GM19239 (cell line): ENCODE measurements at regions not wholly inside any gene's neighbourhood (a gene's known extent, or its start where the extent isn't known, plus 50 kb on each side); places are given as distances from the start of the nearest gene placed in this dataset.

Experiments used
- DNase-seq: peaks from one replicate; pipeline ENCODE4 v3.0.0; 2011; ENCODE audit warnings: low spot score; ENCODE audit not compliant: insufficient read length
- FAIRE-seq: peaks from 2 replicates; lab custom pipeline; 2011; peaks lifted over from hg19 to GRCh38; lab: Jason Lieb, UNC

- no peak for DNase-seq
- no peak for FAIRE-seq
Measured at GRCh38 chr10:2188371-2188770, 451.0 kb upstream of the ADARB2 start.

GRCh38 chr10:2173327-2173726 is 436.0 kb upstream of the ADARB2 start:
- DNase-seq (no peak), FAIRE-seq (no peak)

GRCh38 chr10:2165771-2166460 is 428.6 kb upstream of the ADARB2 start:
- FAIRE-seq (no peak), DNase-seq (no peak)

DNA sequence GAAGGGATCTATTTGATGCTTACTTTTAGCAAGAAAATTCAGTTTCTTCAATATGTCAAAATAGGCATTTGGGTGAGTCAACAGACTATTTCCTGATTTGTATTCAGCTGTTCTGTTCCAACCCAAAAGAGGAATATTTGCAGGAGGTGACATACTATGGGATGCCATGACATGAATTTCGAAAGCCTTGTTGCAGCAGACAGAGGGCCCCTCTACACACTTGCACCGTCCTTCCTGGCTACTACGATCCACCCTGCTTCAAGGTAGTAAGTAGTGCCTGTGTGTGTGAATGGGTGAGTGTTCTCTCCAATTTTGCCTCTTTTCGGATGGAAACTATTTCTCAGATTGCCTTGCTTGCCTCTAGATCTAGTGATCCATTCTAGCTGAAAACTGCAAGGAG is 413.0 kb upstream of the ADARB2 start:
- FAIRE-seq (no peak), DNase-seq (no peak)

DNA sequence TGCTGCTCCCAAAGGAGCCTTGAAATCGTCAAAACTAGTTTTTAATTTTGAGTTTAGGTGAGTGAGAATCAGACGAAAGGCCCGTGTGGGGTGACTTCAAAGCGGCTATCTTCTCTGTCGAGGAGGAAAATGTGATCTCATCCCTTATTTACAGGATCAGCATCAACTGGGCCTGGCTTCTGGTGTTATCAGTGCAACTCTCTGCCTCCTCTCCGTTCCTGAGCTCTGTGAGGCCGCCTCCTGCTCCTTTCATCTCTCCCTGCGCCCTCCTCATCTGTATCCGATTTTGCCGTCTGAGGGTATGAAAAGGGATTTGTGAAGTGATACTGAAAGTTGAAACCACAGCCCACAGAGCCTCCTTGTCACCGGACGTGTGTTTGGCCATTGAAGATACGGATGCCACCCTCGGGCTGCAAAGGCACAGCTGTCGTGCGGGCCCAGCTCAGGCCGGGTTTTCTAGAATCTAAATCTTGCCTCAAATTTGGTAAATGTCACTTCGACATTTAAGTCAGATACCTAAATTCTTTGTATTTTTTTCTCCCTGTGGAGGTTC is 408.7 kb upstream of the ADARB2 start:
- DNase-seq (no peak), FAIRE-seq (no peak)

DNA sequence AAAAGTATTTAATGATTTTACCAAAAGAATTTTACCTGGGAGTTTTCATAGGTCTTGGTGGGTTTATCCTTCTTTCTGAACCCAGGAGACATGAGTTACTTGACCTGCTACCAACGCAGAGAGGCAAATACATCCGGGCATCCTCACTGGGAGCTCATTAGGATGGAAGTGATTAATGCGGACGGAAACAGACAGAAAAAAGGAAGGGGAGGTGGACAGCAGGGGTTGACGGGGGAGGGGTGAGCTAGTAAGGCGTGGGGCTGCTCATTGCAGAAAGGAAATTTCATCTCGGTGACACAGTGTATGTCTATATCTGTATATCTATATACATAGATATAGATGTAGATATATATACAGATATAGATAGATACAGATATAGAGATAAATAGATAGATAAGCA is 408.2 kb upstream of the ADARB2 start:
- no peak for DNase-seq
- no peak for FAIRE-seq

DNA sequence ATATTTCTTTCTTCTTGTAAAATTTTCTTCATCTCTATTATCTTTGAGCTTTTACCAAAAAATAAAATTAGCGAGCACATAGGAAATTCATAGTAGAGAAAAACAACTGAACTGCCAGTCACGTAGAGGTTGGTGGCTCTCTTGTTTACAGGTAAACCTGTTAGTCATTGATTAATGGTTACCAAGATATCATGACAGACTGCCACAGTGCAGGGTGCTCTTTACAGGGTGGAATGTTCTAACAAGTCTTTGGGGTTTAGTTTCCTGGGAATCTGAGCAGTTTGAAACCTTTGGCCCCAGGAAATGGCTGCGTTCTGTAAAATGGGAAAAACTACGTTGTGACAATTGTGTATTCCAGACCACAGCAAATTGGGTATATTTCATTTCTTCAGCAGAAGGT is 407.3 kb upstream of the ADARB2 start:
- DNase-seq (no peak), FAIRE-seq (no peak)

DNA sequence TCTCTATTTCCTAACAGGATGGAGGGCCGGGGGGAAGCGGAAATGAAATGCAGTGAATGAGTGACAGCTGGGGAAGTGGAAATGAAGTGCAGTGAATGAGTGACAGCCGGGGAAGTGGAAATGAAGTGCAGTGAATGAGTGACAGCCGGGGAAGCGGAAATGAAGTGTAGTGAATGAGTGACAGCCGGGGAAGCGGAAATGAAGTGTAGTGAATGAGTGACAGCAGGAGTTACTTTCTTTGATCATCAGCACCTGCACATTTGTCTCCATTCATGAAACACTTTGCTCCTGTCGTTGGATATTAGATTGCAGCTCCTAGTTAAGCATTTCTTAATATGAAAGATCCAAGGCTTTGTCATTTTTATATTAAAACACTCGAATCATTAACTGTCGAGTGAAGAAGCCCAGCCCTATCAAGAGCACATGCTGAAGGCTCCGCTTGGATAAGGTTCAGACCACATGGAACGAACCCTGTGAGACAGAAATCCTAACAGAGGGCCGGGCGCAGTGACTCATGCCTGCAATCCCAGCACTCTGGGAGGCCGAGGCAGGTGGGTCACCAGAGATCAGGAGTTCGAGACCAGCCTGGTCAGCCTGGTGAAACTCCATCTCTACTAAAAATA is 406.0 kb upstream of the ADARB2 start:
- FAIRE-seq (no peak), DNase-seq (no peak)

DNA sequence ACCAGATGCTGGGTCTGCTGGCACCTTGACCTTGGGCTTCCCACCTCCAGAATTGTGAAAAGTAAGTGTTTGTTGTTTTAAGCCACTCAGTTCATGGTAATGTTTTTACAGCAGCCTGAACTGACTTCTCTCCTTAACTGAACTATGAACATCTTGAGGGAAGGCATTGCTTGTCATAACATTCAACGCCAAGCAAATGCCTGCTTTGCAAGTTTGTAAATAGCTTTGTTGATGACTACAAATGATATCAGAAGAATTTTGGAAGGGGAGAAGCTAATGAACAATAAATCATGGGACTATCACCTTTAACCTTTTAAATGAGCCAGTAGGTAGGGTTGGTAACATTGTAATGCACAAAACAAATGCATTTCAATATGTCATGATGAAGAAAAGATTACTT is 402.4 kb upstream of the ADARB2 start:
- DNase-seq (no peak), FAIRE-seq (no peak)

GRCh38 chr10:2137549-2138174 is 400.3 kb upstream of the ADARB2 start:
- DNase-seq (peak; percentile 4), FAIRE-seq (no peak)

DNA sequence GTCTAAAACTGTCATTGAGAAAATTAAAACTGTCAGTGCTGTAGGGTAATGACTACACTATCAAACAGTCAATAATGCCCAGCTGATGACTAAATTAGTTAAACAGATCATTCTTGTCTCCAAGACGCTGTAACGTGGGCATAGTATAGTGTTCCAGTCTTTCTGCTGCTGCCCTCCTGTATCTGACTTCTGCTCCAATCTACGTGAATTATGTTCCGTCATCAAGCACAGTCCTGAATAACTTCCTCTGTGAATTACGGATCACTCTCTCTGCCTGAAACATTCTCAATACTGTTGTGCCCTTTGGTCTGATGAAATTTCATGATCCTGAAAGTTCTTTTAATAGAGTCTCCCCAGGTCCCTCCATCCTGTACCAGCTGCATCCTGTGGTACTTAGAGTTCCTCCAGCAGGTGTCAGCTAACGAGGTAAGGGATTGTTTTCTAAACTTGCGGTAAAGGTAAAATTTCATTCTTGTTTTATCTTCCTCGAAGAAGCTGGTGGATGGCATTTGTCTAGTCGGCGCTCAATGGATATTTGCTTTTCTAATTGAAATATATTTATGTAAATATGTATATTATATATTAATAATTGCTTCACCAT is 393.5 kb upstream of the ADARB2 start:
- FAIRE-seq, result no peak
- DNase-seq, result no peak

DNA sequence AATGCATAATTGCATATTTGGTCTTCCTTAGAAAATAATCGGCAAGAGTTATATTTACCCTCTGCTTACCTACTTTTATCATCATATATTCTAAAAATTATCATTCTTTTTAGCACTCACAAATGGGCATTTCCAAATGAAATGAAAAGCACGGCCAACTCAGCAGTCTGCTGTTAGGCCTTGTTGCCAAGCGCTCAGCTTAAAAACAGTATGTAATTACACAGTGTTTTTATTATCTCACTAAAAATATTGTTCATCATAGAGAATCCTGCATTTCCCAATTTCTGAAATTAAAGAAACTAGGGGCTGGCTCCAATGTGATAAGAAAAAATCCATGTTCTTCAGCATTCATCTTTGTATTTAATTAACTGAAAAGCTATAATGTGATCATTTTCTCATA is 391.7 kb upstream of the ADARB2 start:
- FAIRE-seq (no peak), DNase-seq (no peak)

GRCh38 chr10:2124135-2124534 is 386.8 kb upstream of the ADARB2 start:
- no peak for FAIRE-seq
- no peak for DNase-seq

DNA sequence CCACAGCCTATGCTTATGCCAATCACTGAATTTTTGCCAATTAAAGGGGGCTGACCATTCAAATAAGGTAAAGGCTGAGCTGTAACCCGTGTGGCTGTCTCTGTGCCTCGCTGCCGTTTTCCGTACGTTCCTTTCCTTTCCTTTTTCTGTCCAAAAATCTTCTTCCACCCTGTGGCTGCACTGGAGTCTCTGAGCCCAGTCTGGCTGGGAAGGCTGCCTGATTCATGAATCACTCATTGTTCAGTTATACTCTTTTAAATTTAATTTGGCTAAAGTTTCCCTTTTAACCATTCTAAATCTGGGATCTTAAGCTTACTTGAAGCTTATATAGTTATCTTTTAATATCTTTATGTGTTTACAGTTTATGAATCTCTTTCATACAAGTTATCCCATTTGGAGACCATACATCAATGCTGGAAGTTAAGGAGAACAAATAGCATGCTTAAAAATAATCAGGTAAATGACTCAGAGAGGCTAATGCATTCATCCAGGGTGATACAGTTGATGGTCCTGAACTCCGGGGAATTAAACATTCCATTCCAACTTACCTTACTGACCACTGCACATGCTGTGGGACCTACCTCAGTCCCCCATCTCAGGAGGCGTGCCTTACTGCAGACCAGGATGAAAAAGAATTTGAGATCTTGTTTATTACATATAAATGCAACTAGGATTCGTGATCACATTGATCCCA is 385.3 kb upstream of the ADARB2 start:
- FAIRE-seq, result no peak
- DNase-seq, result no peak

DNA sequence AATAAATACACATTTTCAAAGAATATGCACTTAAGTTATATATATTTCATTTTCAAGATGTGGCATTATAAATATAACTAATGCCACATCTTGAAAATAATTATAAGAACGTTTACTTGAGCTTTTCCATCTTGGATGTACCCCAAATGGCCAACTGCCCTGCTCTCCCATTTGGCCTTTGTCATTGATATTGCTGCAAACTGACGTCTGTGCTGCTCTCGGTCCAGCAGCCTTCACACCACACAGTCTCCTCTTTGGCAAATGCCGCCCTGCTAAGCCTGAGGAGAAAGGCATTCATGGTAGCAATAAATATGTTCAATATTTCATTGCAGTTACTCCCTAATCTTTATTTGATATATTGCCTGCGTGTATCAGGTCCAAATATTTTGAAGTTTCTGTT is 384.6 kb upstream of the ADARB2 start:
- DNase-seq, result no peak
- no peak for FAIRE-seq

- FAIRE-seq (no peak), DNase-seq (no peak)
Measured at GRCh38 chr10:2121315-2121714, 384.0 kb upstream of the ADARB2 start.

GRCh38 chr10:2120746-2121145 is 383.4 kb upstream of the ADARB2 start:
- no peak for FAIRE-seq
- DNase-seq, result no peak

- DNase-seq (no peak), FAIRE-seq (no peak)
Measured at GRCh38 chr10:2119316-2119715, 382.0 kb upstream of the ADARB2 start.

GRCh38 chr10:2118201-2118600 is 380.9 kb upstream of the ADARB2 start:
- FAIRE-seq (no peak), DNase-seq (no peak)

- no peak for FAIRE-seq
- DNase-seq, result no peak
Measured at GRCh38 chr10:2117641-2118040, 380.3 kb upstream of the ADARB2 start.

DNA sequence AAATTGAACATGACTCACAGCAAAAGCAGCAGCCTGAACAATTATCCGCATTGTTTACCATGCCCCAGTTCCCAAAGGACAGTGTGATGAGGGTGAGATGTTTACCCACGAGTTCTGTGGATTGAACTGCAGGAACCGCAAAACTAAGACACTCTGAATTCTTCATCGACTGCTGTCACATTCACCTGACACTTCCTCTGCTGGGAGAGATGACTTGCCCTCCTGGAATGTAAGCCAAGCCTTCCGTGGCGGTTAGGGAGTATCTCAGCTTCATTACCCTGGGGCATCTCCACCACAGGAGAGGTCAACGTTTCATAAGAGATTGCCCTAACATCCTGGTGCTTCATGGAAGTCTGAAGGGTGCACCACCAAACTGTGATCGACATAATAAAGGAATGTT is 374.6 kb upstream of the ADARB2 start:
- FAIRE-seq (no peak), DNase-seq (no peak)
